ENCODE measurements at regions not wholly inside any gene's neighbourhood (a gene's known extent, or its start where the extent isn't known, plus 50 kb on each side); places are given as distances from the start of the nearest gene placed in this dataset.

GRCh38 chr14:95008445-95009217, 148.7 kb downstream of the DICER1 start:
- Mint-ChIP-seq H3K4me3 (no peak overlapping the region), H3K27me3 (peaks cover 10% of the 10 kb centered on the region)

GRCh38 chr14:95007921-95008320, 149.4 kb downstream of the DICER1 start:
- Mint-ChIP-seq H3K9me3 (no peaks in the 10 kb centered on the region), H3K27ac (no peak overlapping the region), H3K36me3 (no peaks in the 10 kb centered on the region), H3K4me1 (no peaks in the 10 kb centered on the region), H3K4me3 (no peak overlapping the region), H3K27me3 (peaks cover 10% of the 10 kb centered on the region)

More at GRCh38 chr14:95008445-95009217, 148.7 kb downstream of the DICER1 start:
- Mint-ChIP-seq H3K27ac (no peak overlapping the region), H3K36me3 (no peaks in the 10 kb centered on the region), H3K9me3 (no peaks in the 10 kb centered on the region), H3K4me1 (no peaks in the 10 kb centered on the region)

GRCh38 chr14:95006479-95006878, 150.8 kb downstream of the DICER1 start:
- Mint-ChIP-seq H3K27me3 (peaks cover 10% of the 10 kb centered on the region), H3K4me1 (no peaks in the 10 kb centered on the region), H3K9me3 (no peaks in the 10 kb centered on the region), H3K36me3 (no peaks in the 10 kb centered on the region), H3K4me3 (no peak overlapping the region), H3K27ac (no peak overlapping the region)

- no peak overlapping the region for H3K4me3 Mint-ChIP-seq
- H3K27ac Mint-ChIP-seq, result no peak overlapping the region
- H3K4me1 Mint-ChIP-seq, result no peaks in the 10 kb centered on the region
- H3K9me3 Mint-ChIP-seq, result no peaks in the 10 kb centered on the region
- H3K36me3 Mint-ChIP-seq, result no peaks in the 10 kb centered on the region
- peaks cover 10% of the 10 kb centered on the region for H3K27me3 Mint-ChIP-seq
Measured at GRCh38 chr14:95006051-95006450, 151.3 kb downstream of the DICER1 start.

GRCh38 chr14:95003099-95003960, 154.0 kb downstream of the DICER1 start:
- H3K27ac Mint-ChIP-seq, result no peak overlapping the region
- H3K4me1 Mint-ChIP-seq, result no peaks in the 10 kb centered on the region
- no peak overlapping the region for H3K4me3 Mint-ChIP-seq
- no peaks in the 10 kb centered on the region for H3K9me3 Mint-ChIP-seq
- peaks cover 12% of the 10 kb centered on the region for H3K27me3 Mint-ChIP-seq
- H3K36me3 Mint-ChIP-seq, result peaks cover 2% of the 10 kb centered on the region

- no peaks in the 10 kb centered on the region for H3K9me3 Mint-ChIP-seq
- H3K27me3 Mint-ChIP-seq, result peaks cover 16% of the 10 kb centered on the region
Measured at GRCh38 chr14:94998685-94999084, 158.6 kb downstream of the DICER1 start.

GRCh38 chr14:94998110-94998509, 159.2 kb downstream of the DICER1 start:
- Mint-ChIP-seq H3K36me3 (peaks cover 2% of the 10 kb centered on the region), H3K9me3 (peaks cover 0 to 1% (median 0%) of the 10 kb centered on the region in 3 donors), H3K27ac (peak overlapping the region in 1 of 3 donors; percentile 60), H3K4me1 (no peaks in the 10 kb centered on the region), H3K4me3 (no peak overlapping the region), H3K27me3 (peaks cover 16% of the 10 kb centered on the region)

More at GRCh38 chr14:94998685-94999084, 158.6 kb downstream of the DICER1 start:
- no peaks in the 10 kb centered on the region for H3K4me1 Mint-ChIP-seq
- H3K36me3 Mint-ChIP-seq, result peaks cover 2% of the 10 kb centered on the region
- H3K4me3 Mint-ChIP-seq, result no peak overlapping the region
- no peak overlapping the region for H3K27ac Mint-ChIP-seq

- Mint-ChIP-seq H3K4me1 (no peaks in the 10 kb centered on the region), H3K4me3 (no peak overlapping the region), H3K36me3 (peaks cover 2% of the 10 kb centered on the region), H3K27me3 (peaks cover 22% of the 10 kb centered on the region), H3K9me3 (peaks cover 0 to 1% (median 0%) of the 10 kb centered on the region in 3 donors), H3K27ac (no peak overlapping the region)
Measured at GRCh38 chr14:94995551-94995950, 161.8 kb downstream of the DICER1 start.

GRCh38 chr14:94994245-94994644, 163.1 kb downstream of the DICER1 start:
- no peaks in the 10 kb centered on the region for H3K4me1 Mint-ChIP-seq

GRCh38 chr14:94992046-94992445, 165.3 kb downstream of the DICER1 start:
- H3K4me1 Mint-ChIP-seq, result no peaks in the 10 kb centered on the region
- no peak overlapping the region for H3K4me3 Mint-ChIP-seq
- H3K27me3 Mint-ChIP-seq, result peaks cover 14% of the 10 kb centered on the region
- H3K9me3 Mint-ChIP-seq, result peaks cover 1 to 9% (median 4%) of the 10 kb centered on the region in 3 donors
- peaks cover 1% of the 10 kb centered on the region for H3K36me3 Mint-ChIP-seq
- no peak overlapping the region for H3K27ac Mint-ChIP-seq

More at GRCh38 chr14:94994245-94994644, 163.1 kb downstream of the DICER1 start:
- Mint-ChIP-seq H3K9me3 (peaks cover 0 to 1% (median 0%) of the 10 kb centered on the region in 3 donors), H3K36me3 (no peaks in the 10 kb centered on the region), H3K27me3 (peaks cover 18% of the 10 kb centered on the region), H3K27ac (no peak overlapping the region), H3K4me3 (no peak overlapping the region)

- Mint-ChIP-seq H3K9me3 (peaks cover 1 to 17% (median 6%) of the 10 kb centered on the region in 3 donors), H3K4me3 (no peak overlapping the region), H3K27ac (no peak overlapping the region), H3K4me1 (no peaks in the 10 kb centered on the region), H3K27me3 (peaks cover 7% of the 10 kb centered on the region), H3K36me3 (peaks cover 1% of the 10 kb centered on the region)
Measured at GRCh38 chr14:94989946-94990345, 167.4 kb downstream of the DICER1 start.

GRCh38 chr14:94989417-94989816, 167.9 kb downstream of the DICER1 start:
- peaks cover 7% of the 10 kb centered on the region for H3K27me3 Mint-ChIP-seq
- H3K36me3 Mint-ChIP-seq, result peaks cover 1% of the 10 kb centered on the region
- no peaks in the 10 kb centered on the region for H3K4me1 Mint-ChIP-seq
- no peak overlapping the region for H3K27ac Mint-ChIP-seq
- H3K4me3 Mint-ChIP-seq, result no peak overlapping the region
- peaks cover 1 to 17% (median 6%) of the 10 kb centered on the region in 3 donors for H3K9me3 Mint-ChIP-seq

- Mint-ChIP-seq H3K36me3 (peaks cover 1% of the 10 kb centered on the region), H3K27ac (no peak overlapping the region), H3K4me3 (no peak overlapping the region), H3K4me1 (no peaks in the 10 kb centered on the region), H3K9me3 (peaks cover 0 to 17% (median 10%) of the 10 kb centered on the region in 3 donors), H3K27me3 (peaks cover 8% of the 10 kb centered on the region)
Measured at GRCh38 chr14:94987409-94987808, 169.9 kb downstream of the DICER1 start.

GRCh38 chr14:94979891-94980290, 177.4 kb downstream of the DICER1 start:
- no peaks in the 10 kb centered on the region for H3K4me1 Mint-ChIP-seq
- no peak overlapping the region for H3K4me3 Mint-ChIP-seq
- H3K27me3 Mint-ChIP-seq, result peaks cover 4% of the 10 kb centered on the region
- peaks cover 0 to 6% (median 0%) of the 10 kb centered on the region in 3 donors for H3K9me3 Mint-ChIP-seq
- H3K27ac Mint-ChIP-seq, result no peak overlapping the region
- H3K36me3 Mint-ChIP-seq, result peaks cover 2% of the 10 kb centered on the region

- peaks cover 0 to 2% (median 0%) of the 10 kb centered on the region in 3 donors for H3K9me3 Mint-ChIP-seq
- peaks cover 2% of the 10 kb centered on the region for H3K36me3 Mint-ChIP-seq
- H3K4me1 Mint-ChIP-seq, result peaks cover 0 to 1% (median 0%) of the 10 kb centered on the region in 3 donors
- H3K27ac Mint-ChIP-seq, result no peak overlapping the region
- no peak overlapping the region for H3K4me3 Mint-ChIP-seq
- peaks cover 3% of the 10 kb centered on the region for H3K27me3 Mint-ChIP-seq
Measured at GRCh38 chr14:94977016-94977415, 180.3 kb downstream of the DICER1 start.

Data from IgD-negative memory B cell (primary cell).